GM21737 (cell line): ENCODE measurements at regions not wholly inside any gene's neighbourhood (a gene's known extent, or its start where the extent isn't known, plus 50 kb on each side); places are given as distances from the start of the nearest gene placed in this dataset.
"Not testable (repeated sequence)": the region's sequence is repeated elsewhere in the genome, so short reads cannot be mapped to it uniquely, and the experiment has no call there.

Source experiments
- ATAC-seq: cut with Tn5 transposase; IDR thresholded peaks from one replicate; pipeline ENCODE4 v1.9.1; 2021; ENCODE audit warnings: mild to moderate bottlenecking, moderate library complexity; ENCODE audit not compliant: unreplicated experiment

DNA sequence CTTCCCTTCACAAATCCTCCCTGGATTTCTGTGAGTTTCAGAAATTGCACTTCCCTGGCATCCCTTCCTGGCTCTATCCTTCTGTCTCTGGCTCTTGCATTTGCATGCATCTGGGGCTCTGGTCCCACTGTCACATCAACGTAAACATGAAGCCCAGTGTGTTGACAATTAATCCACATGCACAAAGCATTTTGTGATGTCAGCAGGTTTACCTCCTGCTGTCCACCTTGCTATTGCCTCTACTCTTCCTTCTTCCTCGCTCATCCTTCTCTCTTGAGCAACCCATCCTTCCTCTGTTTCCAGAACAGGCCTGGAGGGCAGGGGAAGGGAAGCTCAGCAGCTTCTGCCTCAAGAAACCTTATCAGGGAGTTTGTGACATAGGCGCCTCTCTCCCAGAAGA, 111.7 kb upstream of the ATP5MC3 start:
- no peak for ATAC-seq

DNA sequence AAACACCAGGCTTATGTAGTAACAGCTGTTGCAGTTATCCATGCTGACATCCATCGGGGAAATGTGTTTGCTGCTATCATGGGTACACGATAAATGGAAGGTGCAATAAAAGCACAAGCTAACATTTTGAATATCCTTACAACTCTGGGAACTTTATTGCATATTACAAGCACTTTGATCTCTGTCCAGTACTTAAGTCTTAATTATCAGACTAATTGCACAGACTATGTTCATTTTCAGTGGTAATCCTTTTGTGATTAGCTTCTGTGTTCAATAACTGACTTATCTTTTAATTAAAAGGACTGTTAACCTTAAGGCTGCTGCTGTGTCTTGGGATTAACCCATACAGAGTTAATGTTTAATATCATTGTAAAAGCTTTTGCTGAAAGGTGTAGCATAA, 101.4 kb upstream of the ATP5MC3 start:
- no peak for ATAC-seq

DNA sequence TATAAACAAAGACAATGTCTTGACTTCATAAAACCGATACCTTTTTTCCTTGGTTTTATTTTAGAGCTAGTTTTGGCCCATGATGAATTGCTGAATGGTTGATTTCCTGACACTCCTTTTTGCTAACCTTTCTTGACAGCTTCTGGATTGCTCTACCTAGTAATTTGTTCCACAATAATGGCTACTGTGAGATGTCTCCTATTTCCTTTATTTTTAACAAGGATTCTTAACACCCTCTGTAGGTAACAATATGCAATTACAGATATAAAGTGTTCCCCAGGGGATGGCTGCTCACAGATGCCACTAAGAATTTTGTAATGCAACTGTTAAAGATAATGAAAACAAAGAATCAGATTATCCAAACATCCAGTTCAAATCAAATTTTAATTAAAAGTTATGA, 100.8 kb upstream of the ATP5MC3 start:
- ATAC-seq = no peak

DNA sequence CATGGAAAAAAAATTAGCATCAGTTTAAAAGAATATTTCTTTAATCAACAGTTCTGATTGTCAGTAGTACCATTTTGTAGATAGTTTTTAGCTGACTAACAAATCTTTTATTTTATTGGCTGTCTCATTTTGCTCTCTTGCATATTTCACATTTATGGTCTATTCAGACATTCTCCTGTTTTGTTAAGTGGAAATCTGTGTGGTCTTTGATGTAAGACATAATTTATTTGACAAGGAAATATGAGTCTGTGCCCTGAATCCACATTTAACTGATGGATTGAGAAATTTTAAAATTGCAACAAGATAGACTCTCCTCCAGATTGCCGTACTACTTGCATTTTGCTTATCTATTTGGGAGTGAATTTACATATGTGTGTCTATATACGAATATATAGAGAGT, 96.3 kb upstream of the ATP5MC3 start:
- ATAC-seq = no peak

DNA sequence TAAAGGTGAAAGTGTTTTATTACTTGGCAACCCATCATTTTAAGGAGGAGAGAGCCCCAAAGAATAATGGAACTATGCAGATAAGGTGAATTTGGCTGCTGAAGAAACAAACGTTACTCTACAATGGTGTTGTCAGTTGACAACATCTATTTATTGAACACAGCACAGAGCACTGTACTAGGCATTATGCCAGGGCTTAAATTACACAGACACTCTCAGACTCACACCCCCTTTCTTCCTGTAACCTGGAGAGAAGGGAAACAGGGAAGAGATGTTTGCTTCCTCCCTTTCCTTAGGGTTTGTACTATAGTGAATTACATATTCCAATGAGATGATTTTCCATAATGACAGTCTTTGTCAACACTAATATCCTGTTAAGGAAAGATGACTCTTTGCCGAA, 94.0 kb upstream of the ATP5MC3 start:
- ATAC-seq = no peak

DNA sequence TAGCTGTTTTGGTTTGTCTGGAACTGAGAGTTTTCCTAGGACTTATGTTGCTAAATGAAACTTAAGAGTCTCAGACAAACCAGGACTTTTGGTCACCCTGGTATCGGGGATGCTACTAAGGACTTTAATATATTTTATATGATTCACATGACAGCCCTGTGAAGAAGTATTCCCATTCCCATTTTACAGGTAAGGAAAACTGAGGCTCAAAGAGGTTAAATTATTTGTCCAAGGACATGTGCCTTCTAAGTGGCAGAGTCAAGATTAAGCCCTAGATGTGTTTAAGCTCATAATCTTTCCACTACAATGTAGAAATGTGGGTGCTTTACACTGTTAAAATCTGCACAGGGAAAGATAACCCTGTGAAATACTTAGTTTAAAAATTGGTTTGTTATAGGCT, 77.7 kb upstream of the ATP5MC3 start:
- no peak for ATAC-seq

DNA sequence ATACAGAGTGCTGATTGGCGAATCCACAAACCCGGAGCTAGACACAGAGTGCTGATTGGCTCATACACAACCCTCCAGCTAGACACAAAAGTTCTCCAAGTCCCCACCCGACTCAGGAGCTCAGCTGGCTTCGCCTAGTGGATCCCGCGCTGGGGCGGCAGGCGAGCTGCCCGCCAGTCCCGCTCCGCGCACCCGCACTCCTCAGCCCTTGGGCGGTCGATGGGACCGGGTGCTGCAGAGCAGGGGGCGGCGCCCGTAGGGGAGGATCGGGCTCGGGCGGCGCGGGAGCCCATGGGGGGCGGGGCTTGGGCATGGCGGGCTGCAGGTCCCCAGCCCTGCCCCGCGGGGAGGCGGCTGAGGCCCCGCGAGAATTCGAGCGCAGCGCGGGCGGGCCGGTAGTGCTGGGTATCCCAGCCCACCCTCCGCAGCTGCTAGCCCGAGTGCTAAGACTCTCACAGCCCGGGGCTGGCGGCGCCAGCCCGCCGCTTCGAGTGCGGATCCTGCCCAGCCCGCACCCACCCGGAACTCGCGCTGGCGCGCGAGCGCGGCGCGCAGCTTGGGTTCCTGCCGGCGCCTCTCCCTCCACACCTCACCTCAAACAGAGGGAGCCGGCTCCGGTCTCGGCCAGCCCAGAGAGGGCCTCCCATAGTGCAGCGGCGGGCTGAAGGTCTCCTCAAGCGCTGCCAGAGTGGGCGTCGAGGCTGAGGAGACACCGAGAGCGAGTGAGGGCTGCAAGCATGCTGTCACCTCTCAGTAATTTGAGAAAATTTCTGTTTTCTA, 75.5 kb upstream of the ATP5MC3 start:
- no peak for ATAC-seq

DNA sequence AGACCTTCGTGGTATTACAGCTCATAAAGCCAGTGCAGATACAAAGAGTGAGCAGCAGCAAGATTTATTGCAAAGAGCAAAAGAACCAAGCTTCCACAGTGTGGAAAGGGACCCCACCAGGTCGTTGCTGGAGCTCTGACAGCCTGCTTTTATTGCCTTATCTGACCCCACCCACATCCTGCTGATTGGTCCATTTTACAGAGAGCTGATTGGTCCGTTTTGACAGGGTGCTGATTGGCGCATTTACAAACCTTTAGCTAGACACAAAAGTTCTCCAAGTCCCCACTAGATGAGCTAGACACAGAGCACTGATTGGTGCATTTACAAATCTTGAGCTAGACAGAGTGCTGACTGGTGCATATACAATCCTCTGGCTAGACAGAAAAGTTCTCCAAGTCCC, 74.9 kb upstream of the ATP5MC3 start:
- ATAC-seq = not testable (repeated sequence)

DNA sequence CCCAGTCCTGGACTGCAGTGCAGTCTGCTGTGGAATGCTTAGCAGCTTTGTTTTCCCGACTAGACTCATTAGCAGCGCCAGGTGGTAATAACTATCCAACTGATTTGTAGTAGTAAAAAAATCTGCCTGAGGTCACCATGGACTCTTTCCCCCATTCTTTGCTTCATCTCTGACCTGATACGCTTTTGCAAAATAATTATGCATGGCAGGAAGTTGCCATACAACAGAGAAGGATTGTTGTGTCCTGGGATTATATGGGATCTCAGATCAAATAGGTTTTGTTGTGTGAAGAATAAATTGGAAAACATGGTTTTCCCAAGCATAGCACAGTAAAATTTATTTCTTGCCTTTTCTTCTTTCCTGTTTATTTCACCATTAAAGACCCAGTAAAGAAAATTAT, 72.4 kb upstream of the ATP5MC3 start:
- no peak for ATAC-seq

DNA sequence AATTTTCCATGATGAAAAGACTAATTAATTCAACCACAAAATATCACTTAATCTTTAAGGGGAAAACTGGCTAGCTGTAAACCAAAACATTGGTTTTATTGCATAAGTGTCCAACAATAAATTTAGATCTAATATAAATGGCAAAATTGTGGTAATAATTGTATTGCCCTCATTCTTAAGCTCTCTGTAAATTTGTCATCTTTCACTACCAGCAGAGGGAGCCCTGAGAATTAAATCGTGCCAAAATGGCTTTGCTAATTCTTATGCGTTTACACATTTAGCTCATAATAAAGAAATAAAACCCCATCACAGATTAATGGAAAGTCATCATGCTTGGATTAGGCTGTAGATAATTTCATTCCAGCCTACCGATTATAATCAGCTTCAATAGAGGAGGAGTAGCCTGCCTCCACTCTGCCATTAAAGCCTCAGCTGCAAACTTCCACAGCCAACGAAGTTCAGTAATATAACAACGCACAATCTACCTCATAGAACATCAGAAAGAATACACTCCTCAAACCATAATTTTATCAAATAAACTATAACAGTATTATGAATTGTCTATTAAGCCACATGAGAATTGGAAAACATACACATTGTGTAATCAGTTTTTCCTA, 70.0 kb upstream of the ATP5MC3 start:
- ATAC-seq = no peak

DNA sequence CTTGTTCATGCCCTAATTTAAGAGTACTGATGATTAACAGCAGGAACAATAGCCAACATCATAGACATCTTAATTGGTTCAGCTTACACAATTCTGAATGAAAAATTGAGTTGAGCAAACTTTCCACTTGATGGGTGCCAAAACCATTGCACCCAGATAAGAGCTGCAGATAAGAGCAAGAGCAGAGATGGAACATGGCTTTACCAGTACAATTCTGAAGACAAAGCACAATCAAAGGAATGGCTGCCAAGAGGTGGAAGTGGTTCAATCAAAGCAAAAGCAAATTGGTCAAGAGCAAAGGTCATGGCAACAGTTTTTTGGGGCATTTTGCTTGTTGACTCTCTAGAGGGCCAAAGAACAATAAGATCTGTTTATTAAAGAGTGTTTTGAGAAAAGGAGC, 65.6 kb upstream of the ATP5MC3 start:
- ATAC-seq = no peak

DNA sequence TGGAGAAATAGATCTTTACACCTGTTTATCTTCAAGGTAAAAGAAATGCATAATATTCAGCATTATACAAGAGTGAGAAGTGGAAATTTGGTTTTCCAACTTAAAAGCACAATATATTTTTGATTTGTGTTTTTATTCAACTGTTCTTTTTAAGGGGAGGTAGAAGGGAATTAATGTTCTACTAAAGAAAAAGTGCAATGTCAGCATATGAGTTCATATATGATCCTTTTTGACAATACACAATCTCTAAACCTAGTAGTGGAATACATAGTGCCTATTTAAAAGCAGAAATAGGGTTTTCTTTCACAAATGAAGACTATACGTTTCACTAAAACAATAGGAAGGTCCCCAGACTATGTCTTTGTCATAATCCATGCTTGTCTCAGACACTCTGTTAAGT, 63.2 kb upstream of the ATP5MC3 start:
- ATAC-seq = no peak

DNA sequence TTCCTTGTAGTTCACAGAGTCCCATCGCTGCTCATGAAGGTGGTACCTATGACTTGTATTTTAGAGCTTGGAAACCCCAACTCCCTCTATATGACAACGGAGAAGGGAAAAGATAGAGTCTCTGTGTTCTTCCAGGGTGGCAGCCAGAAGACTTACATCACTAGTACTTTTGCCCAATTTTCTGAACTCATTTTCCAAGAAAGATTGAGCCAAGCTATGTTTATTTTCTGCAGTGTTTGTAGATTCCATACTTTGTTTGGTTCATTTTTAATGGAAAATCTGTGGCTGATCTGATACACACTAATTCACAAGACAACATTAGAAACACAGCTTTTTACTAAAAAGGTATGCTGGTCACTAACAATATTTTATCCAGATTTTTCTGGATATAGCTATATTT, 60.2 kb upstream of the ATP5MC3 start:
- ATAC-seq = no peak

DNA sequence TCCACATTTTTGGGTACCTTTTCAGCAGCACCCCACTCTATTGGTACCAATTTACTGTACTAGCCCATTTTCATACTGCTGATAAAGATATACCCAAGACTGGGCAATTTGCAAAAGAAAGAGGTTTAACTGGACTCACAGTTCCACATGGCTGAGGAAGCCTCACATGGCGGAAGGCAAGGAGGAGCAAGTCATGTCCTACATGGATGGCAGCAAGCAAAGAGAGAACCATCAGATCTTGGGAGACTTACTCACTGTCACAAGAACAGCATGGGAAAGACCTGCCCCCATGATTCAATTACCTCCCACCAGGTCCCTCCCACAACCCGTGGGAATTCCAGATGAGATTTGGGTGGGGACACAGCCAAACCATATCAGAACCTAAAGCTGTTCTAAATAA, 58.5 kb upstream of the ATP5MC3 start:
- not testable (repeated sequence) for ATAC-seq

DNA sequence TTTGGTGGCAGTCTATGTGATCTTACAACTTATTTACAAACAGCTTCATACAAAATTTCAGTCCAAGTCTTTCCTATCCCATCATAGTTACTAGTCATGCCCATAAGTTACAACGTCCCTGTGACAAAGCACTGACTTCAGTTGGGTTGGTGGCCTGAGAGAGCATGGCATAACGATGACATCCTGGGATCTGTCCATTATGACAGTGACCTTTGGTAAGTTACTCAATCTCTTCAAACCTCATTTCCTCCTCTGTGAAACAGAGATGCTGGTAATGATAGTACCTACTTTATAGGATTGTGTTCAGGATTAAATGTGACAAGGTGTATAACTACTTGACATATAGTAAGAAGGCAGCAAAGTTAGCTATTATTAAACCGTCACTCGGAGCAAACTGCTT, 55.4 kb upstream of the ATP5MC3 start:
- no peak for ATAC-seq

DNA sequence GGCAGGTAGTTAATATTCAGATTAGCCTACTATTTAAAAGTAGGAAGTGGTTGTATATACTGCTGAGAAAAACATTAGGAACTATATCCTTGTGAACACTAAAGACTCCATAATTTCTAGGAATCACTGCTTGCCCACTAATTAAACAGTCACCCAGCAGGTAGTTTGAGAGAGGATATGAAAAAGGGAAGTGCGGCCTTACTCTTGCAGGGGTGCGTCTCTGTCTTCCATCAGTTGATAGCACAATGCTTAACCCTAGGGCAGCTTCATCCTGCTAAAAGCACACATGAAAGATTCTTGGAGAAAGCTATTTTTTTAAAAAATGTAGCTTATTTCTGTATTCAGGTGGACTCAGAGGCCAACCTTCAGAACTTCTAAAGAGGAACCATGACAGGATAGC, 53.1 kb upstream of the ATP5MC3 start:
- peak; percentile 84 for ATAC-seq

DNA sequence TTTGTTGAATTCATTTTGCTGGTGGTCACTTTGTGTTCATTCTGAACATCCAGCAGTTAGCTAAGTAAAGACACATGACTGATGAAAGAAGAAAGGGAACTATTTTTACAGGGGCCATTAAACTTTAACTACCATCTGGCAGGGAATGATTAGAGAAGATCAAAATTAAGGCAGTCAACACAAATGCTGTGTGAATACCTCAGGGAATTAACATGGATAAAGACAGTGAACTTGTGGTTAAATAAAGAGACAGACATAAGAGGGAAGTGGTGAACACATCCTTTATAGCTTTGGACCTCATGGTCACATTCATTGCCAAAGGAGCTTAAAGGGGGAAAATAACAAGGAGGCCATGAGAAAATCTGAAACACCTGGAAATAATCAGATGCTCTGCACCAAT, 52.6 kb upstream of the ATP5MC3 start:
- peak; percentile 38 for ATAC-seq

DNA sequence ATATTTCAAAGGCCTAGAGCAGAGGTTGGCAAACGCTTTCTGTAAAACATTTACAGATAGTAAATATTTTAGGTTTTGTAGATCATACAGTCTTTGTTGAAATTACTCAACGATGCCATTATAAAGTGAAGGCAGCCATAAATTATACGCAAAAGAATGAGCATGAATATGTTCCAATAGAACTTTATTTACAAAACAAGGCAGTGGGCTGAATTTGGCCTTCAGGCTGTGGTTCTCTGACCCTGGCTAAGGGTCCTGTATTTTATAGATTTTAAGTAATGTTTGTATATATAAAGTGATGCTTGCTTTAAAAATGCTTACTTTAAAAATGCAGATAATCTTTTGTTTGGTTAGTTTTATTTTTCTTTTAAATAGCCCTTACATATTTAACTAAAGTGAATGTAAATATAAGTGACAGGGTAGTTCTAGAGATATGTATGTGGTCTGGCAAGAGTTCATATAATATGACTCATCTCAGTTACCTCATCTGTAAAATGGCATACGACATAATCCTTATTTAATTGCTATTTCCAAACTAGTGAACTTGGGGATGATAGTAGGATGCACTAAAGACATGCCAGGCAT, 51.7 kb upstream of the ATP5MC3 start:
- ATAC-seq = no peak
